HG02852 (cell line): ENCODE measurements at regions not wholly inside any gene's neighbourhood (a gene's known extent, or its start where the extent isn't known, plus 50 kb on each side); places are given as distances from the start of the nearest gene placed in this dataset.
"Not testable (repeated sequence)": the region's sequence is repeated elsewhere in the genome, so short reads cannot be mapped to it uniquely, and the experiment has no call there.

ENCODE experiments used
- ATAC-seq: cut with Tn5 transposase; IDR thresholded peaks from one replicate; pipeline ENCODE4 v1.9.1; 2021; ENCODE audit warnings: mild to moderate bottlenecking, moderate library complexity; ENCODE audit not compliant: unreplicated experiment

GRCh38 chr6:101108286-101108685 lies 227.2 kb upstream of the ASCC3 start:
- no peak for ATAC-seq

- ATAC-seq, result no peak
These were observed 229.7 kb upstream of the ASCC3 start for GRCh38 chr6:101110814-101111213.

GRCh38 chr6:101113468-101114260 lies 232.5 kb upstream of the ASCC3 start:
- ATAC-seq, result no peak

- ATAC-seq, result no peak
These were observed 233.6 kb upstream of the ASCC3 start for GRCh38 chr6:101114703-101115102.

- no peak for ATAC-seq
These were observed 235.2 kb upstream of the ASCC3 start for GRCh38 chr6:101116337-101116736.

- no peak for ATAC-seq
These were observed 236.4 kb upstream of the ASCC3 start for GRCh38 chr6:101117393-101118135.

- no peak for ATAC-seq
These were observed 236.9 kb upstream of the ASCC3 start for GRCh38 chr6:101118136-101118396.

GRCh38 chr6:101120747-101121146 lies 239.6 kb upstream of the ASCC3 start:
- no peak for ATAC-seq

- ATAC-seq, result no peak
These were observed 244.3 kb upstream of the ASCC3 start for GRCh38 chr6:101125380-101125971.

- ATAC-seq, result no peak
These were observed 245.4 kb upstream of the ASCC3 start for GRCh38 chr6:101126501-101126900.

- ATAC-seq, result no peak
These were observed 248.7 kb upstream of the ASCC3 start for GRCh38 chr6:101129851-101130250.

GRCh38 chr6:101146389-101146788 lies 247.1 kb upstream of the GRIK2 start:
- no peak for ATAC-seq

GRCh38 chr6:101150226-101150625 lies 243.3 kb upstream of the GRIK2 start:
- ATAC-seq, result no peak

GRCh38 chr6:101157638-101158037 lies 235.9 kb upstream of the GRIK2 start:
- not testable (repeated sequence) for ATAC-seq

- ATAC-seq, result no peak
These were observed 229.9 kb upstream of the GRIK2 start for GRCh38 chr6:101163611-101164010.

- ATAC-seq, result no peak
These were observed 225.9 kb upstream of the GRIK2 start for GRCh38 chr6:101167638-101168037.

GRCh38 chr6:101171049-101171448 lies 222.5 kb upstream of the GRIK2 start:
- ATAC-seq, result not testable (repeated sequence)

GRCh38 chr6:101178748-101179147 lies 214.8 kb upstream of the GRIK2 start:
- no peak for ATAC-seq

GRCh38 chr6:101181006-101181405 lies 212.5 kb upstream of the GRIK2 start:
- no peak for ATAC-seq

GRCh38 chr6:101188285-101188798 lies 205.2 kb upstream of the GRIK2 start:
- not testable (repeated sequence) for ATAC-seq

- no peak for ATAC-seq
These were observed 197.9 kb upstream of the GRIK2 start for GRCh38 chr6:101195588-101195987.

GRCh38 chr6:101199441-101199840 lies 194.1 kb upstream of the GRIK2 start:
- no peak for ATAC-seq
